Loucy (cell line): ENCODE measurements at regions not wholly inside any gene's neighbourhood (a gene's known extent, or its start where the extent isn't known, plus 50 kb on each side); places are given as distances from the start of the nearest gene placed in this dataset.

ENCODE experiments used
- H2AFZ ChIP-seq: fragments of 200-600 bp; sonication (generic); 2 replicates; pipeline ENCODE4 v1.6.0; 2016; ENCODE audit warnings: antibody characterized with exemption, mild to moderate bottlenecking, low read length, moderate library complexity
- H3F3A ChIP-seq: fragments of 200-600 bp; 2 replicates; pipeline ENCODE4 v1.6.0; 2016; ENCODE audit warnings: antibody characterized with exemption, low read depth, mild to moderate bottlenecking
- H3K27me3 ChIP-seq: fragments of 200-600 bp; sonication (generic); 2 replicates; pipeline ENCODE4 v1.6.1; 2014; ENCODE audit warnings: low read length, mild to moderate bottlenecking; ENCODE audit not compliant: insufficient read depth, poor library complexity, severe bottlenecking
- H3K36me3 ChIP-seq: fragments of 200-600 bp; sonication (generic); 2 replicates; pipeline ENCODE4 v1.6.1; 2016; ENCODE audit warnings: low read length; ENCODE audit not compliant: insufficient read depth
- H3K4me1 ChIP-seq: fragments of 200-600 bp; sonication (generic); 2 replicates; pipeline ENCODE4 v1.5.1; 2014; ENCODE audit warnings: low read length, mild to moderate bottlenecking; ENCODE audit not compliant: insufficient read depth, poor library complexity, severe bottlenecking
- H3K4me2 ChIP-seq: fragments of 200-600 bp; sonication (generic); 2 replicates; pipeline ENCODE4 v1.6.0; 2014; ENCODE audit warnings: antibody characterized with exemption, low read length, low read depth, mild to moderate bottlenecking; ENCODE audit not compliant: poor library complexity, severe bottlenecking
- H3K4me3 ChIP-seq: fragments of 200-600 bp; sonication (generic); 2 replicates; pipeline ENCODE4 v1.5.1; 2014; ENCODE audit warnings: low read length, mild to moderate bottlenecking, mixed read lengths; ENCODE audit not compliant: poor library complexity, severe bottlenecking
- H3K79me2 ChIP-seq: fragments of 200-600 bp; sonication (generic); 2 replicates; pipeline ENCODE4 v1.6.1; 2014; ENCODE audit warnings: low read length; ENCODE audit not compliant: insufficient read depth
- H3K9ac ChIP-seq: fragments of 200-600 bp; sonication (generic); 2 replicates; pipeline ENCODE4 v1.6.0; 2014; ENCODE audit warnings: mild to moderate bottlenecking, low read depth, low read length, moderate library complexity; ENCODE audit not compliant: poor library complexity, severe bottlenecking
- H3K9me2 ChIP-seq: fragments of 200-600 bp; sonication (generic); replicated peaks from 2 replicates; pipeline ENCODE4 v1.6.1; 2016; ENCODE audit warnings: low read depth, low read length, mixed read lengths
- H3K9me3 ChIP-seq: fragments of 200-600 bp; sonication (generic); 2 replicates; pipeline ENCODE4 v1.6.1; 2014; ENCODE audit warnings: mild to moderate bottlenecking, antibody characterized with exemption, low read length, low read depth; ENCODE audit not compliant: insufficient read depth
- H4K20me1 ChIP-seq: fragments of 200-600 bp; sonication (generic); 2 replicates; pipeline ENCODE4 v1.6.0; 2014; ENCODE audit warnings: antibody characterized with exemption, low read length, mild to moderate bottlenecking; ENCODE audit not compliant: insufficient read depth, poor library complexity, severe bottlenecking
- CTCF ChIP-seq: fragments of 200-600 bp; sonication (generic); conservative IDR thresholded peaks from 2 replicates; pipeline ENCODE4 v1.5.1; 2014; ENCODE audit warnings: mild to moderate bottlenecking, antibody characterized with exemption, low read length
- EZH2phosphoT487 ChIP-seq: fragments of 200-600 bp; IDR thresholded peaks from 2 replicates; pipeline ENCODE4 v1.6.1; 2018; ENCODE audit warnings: antibody characterized with exemption, mild to moderate bottlenecking, moderate library complexity, borderline replicate concordance

- Histone ChIP-seq H3K36me3 (no peaks in the 10 kb centered on the region), H4K20me1 (no peaks in the 10 kb centered on the region), H3K79me2 (no peaks in the 10 kb centered on the region), H3K4me1 (peaks cover 52% of the 10 kb centered on the region), H3K9me2 (no peaks in the 10 kb centered on the region), H3K4me2 (no peak overlapping the region), H3K27me3 (no peaks in the 10 kb centered on the region), H3K9me3 (peaks cover 5% of the 10 kb centered on the region; the same call in 1 of the 2 replicates), H3K9ac (no peak overlapping the region), H3F3A (no peaks in the 10 kb centered on the region), H2AFZ (no peak overlapping the region), H3K4me3 (no peak overlapping the region)
- TF ChIP-seq CTCF (no peak), EZH2phosphoT487 (no peak)
Measured at GRCh38 chr2:172276961-172277360, 150.4 kb upstream of the ITGA6 start.

GRCh38 chr2:172278667-172279066 lies 148.7 kb upstream of the ITGA6 start:
- H3K4me1 ChIP-seq, result peaks cover 65% of the 10 kb centered on the region
- H3K9ac ChIP-seq, result no peak overlapping the region
- no peaks in the 10 kb centered on the region for H3K27me3 ChIP-seq
- H3K4me3 ChIP-seq, result no peak overlapping the region
- no peak overlapping the region for H3K4me2 ChIP-seq
- H4K20me1 ChIP-seq, result no peaks in the 10 kb centered on the region
- H3K9me3 ChIP-seq, result no peaks in the 10 kb centered on the region; the same call in 1 of the 2 replicates
- TF ChIP-seq EZH2phosphoT487, result no peak
- TF ChIP-seq CTCF, result no peak
- H3K9me2 ChIP-seq, result no peaks in the 10 kb centered on the region
- H2AFZ ChIP-seq, result no peak overlapping the region
- no peaks in the 10 kb centered on the region for H3K79me2 ChIP-seq
- no peaks in the 10 kb centered on the region for H3K36me3 ChIP-seq
- no peaks in the 10 kb centered on the region for H3F3A ChIP-seq

- no peaks in the 10 kb centered on the region for H4K20me1 ChIP-seq
- no peak overlapping the region for H3K4me3 ChIP-seq
Measured at GRCh38 chr2:172279214-172279613, 148.2 kb upstream of the ITGA6 start.

More at GRCh38 chr2:172279214-172279613, 148.2 kb upstream of the ITGA6 start:
- no peaks in the 10 kb centered on the region for H3K36me3 ChIP-seq
- H3K4me2 ChIP-seq, result no peak overlapping the region
- no peaks in the 10 kb centered on the region for H3K9me2 ChIP-seq
- no peak overlapping the region for H3K9ac ChIP-seq
- no peaks in the 10 kb centered on the region for H3F3A ChIP-seq
- H2AFZ ChIP-seq, result 0 out of 2 replicates have a peak overlapping the region, but pooled peaks have one; percentile 34
- no peaks in the 10 kb centered on the region for H3K79me2 ChIP-seq
- peaks cover 65% of the 10 kb centered on the region for H3K4me1 ChIP-seq
- no peaks in the 10 kb centered on the region; the same call in 1 of the 2 replicates for H3K9me3 ChIP-seq
- H3K27me3 ChIP-seq, result no peaks in the 10 kb centered on the region
- TF ChIP-seq EZH2phosphoT487 (no peak), CTCF (no peak)
